CMK (cell line): ENCODE measurements at regions not wholly inside any gene's neighbourhood (a gene's known extent, or its start where the extent isn't known, plus 50 kb on each side); places are given as distances from the start of the nearest gene placed in this dataset.

Experiments
- DNase-seq: peaks from one replicate; pipeline ENCODE4 v3.0.0-alpha.2; 2010; ENCODE audit warnings: low read depth

GRCh38 chr20:7347409-7347808, 579.9 kb downstream of the BMP2 start:
- no peak for DNase-seq

GRCh38 chr20:7348253-7348652, 580.8 kb downstream of the BMP2 start:
- no peak for DNase-seq

- peak; percentile 21 for DNase-seq
These were observed 584.7 kb downstream of the BMP2 start for GRCh38 chr20:7352165-7352564.

- no peak for DNase-seq
These were observed 585.2 kb downstream of the HAO1 start for GRCh38 chr20:7355051-7355450.

- no peak for DNase-seq
These were observed 581.6 kb downstream of the HAO1 start for GRCh38 chr20:7358670-7359069.

- DNase-seq = no peak
These were observed 580.5 kb downstream of the HAO1 start for GRCh38 chr20:7359739-7360138.

- no peak for DNase-seq
These were observed 578.9 kb downstream of the HAO1 start for GRCh38 chr20:7361321-7361720.

- no peak for DNase-seq
These were observed 578.3 kb downstream of the HAO1 start for GRCh38 chr20:7361931-7362330.

- DNase-seq = no peak
These were observed 577.7 kb downstream of the HAO1 start for GRCh38 chr20:7362601-7363000.

GRCh38 chr20:7366189-7366588, 574.1 kb downstream of the HAO1 start:
- DNase-seq = no peak

- no peak for DNase-seq
These were observed 568.6 kb downstream of the HAO1 start for GRCh38 chr20:7371518-7372163.

- DNase-seq = no peak
These were observed 564.4 kb downstream of the HAO1 start for GRCh38 chr20:7375905-7376304.

- no peak for DNase-seq
These were observed 561.2 kb downstream of the HAO1 start for GRCh38 chr20:7378864-7379605.

- DNase-seq = no peak
These were observed 560.5 kb downstream of the HAO1 start for GRCh38 chr20:7379621-7380220.

GRCh38 chr20:7383216-7383615, 557.0 kb downstream of the HAO1 start:
- no peak for DNase-seq

- DNase-seq = no peak
These were observed 552.5 kb downstream of the HAO1 start for GRCh38 chr20:7387638-7388193.

GRCh38 chr20:7389216-7389615, 551.0 kb downstream of the HAO1 start:
- no peak for DNase-seq

GRCh38 chr20:7392542-7393206, 547.6 kb downstream of the HAO1 start:
- DNase-seq = no peak

GRCh38 chr20:7399114-7399513, 541.1 kb downstream of the HAO1 start:
- DNase-seq = no peak

- DNase-seq = peak; percentile 41
These were observed 540.7 kb downstream of the HAO1 start for GRCh38 chr20:7399575-7399974.

- DNase-seq = no peak
These were observed 533.6 kb downstream of the HAO1 start for GRCh38 chr20:7406671-7407070.

- DNase-seq = no peak
These were observed 530.1 kb downstream of the HAO1 start for GRCh38 chr20:7410150-7410549.

- DNase-seq = no peak
These were observed 529.2 kb downstream of the HAO1 start for GRCh38 chr20:7411075-7411474.
